Stomach (tissue), 8 donors: ENCODE measurements at regions not wholly inside any gene's neighbourhood (a gene's known extent, or its start where the extent isn't known, plus 50 kb on each side); places are given as distances from the start of the nearest gene placed in this dataset.
"Not testable (repeated sequence)": the region's sequence is repeated elsewhere in the genome, so short reads cannot be mapped to it uniquely, and the experiment has no call there.

ENCODE experiments used
- DNase-seq, 2 donors: peaks; one replicate each; pipeline versions ENCODE4 v3.0.0 to v3.0.0-alpha.2; 2013 to 2019
- H3K27ac ChIP-seq, 5 donors: fragments of 200-600 bp in 4 of 5; sonication (generic) in 4 of 5; one replicate each; pipeline ENCODE4 v1.5.1; 2013 to 2019; ENCODE audit warnings: mild to moderate bottlenecking in 1 of 5, moderate library complexity in 1 of 5
- H3K27me3 ChIP-seq, 3 donors: fragments of 200-600 bp; sonication (generic); one replicate each; pipeline ENCODE4 v1.5.1; 2017 to 2019; ENCODE audit warnings: mixed run types in 1 of 3
- H3K36me3 ChIP-seq, 4 donors: fragments of 200-600 bp; sonication (generic); 1 replicate in 3 of 4; 2 replicates in 1 of 4; pipeline ENCODE4 v1.5.1; 2016 to 2019
- H3K4me1 ChIP-seq, 4 donors: fragments of 200-600 bp; sonication (generic); one replicate each; pipeline ENCODE4 v1.5.1; 2016 to 2019
- H3K4me3 ChIP-seq, 4 donors: fragments of 200-600 bp; sonication (generic) in 3 of 4; one replicate each; pipeline ENCODE4 v1.5.1; 2016 to 2019; ENCODE audit warnings: mild to moderate bottlenecking in 1 of 4
- H3K9me3 ChIP-seq, 4 donors: fragments of 200-600 bp; sonication (generic); one replicate each; pipeline ENCODE4 v1.5.1; 2016 to 2019
- EP300 ChIP-seq: sonication (generic); formaldehyde crosslinking; IDR thresholded peaks from one replicate; pipeline ENCODE4 v1.6.1; 2017; ENCODE audit warnings: antibody characterized with exemption
- POLR2A ChIP-seq, 4 donors: fragments of 450-650 bp; IDR thresholded peaks; one replicate each; pipeline ENCODE4 v1.6.1; 2016; ENCODE audit warnings: antibody characterized with exemption in 4 of 4, control low read depth in 2 of 4, mild to moderate bottlenecking in 1 of 4, moderate library complexity in 1 of 4
- POLR2AphosphoS5 ChIP-seq, 3 donors: sonication (generic); formaldehyde crosslinking; IDR thresholded peaks; one replicate each; pipeline ENCODE4 v1.6.1; 2016; ENCODE audit warnings: antibody characterized with exemption in 3 of 3
- WGBS, 5 donors: extraction: QIAGEN DNeasy Blood & Tissue Kit in 3 of 5; methylation state at CpG; one replicate each; pipeline versions ENCODE4 v1.1.5 to v1.1.7; 2013 to 2018; 5-methylcytosine and 5-hydroxymethylcytosine counted together
- intact Hi-C: fragments of 100-400 bp; cut with DNase I; formaldehyde crosslinking; loops from one replicate; pipeline ENCODE4 v1.15.1; 2023; ENCODE audit warnings: low total_unique reads
- TF ChIP-seq, protein P1 (sequence below), 7 experiments: fragments of 450-650 bp in 4 of 7; fragments of 200-600 bp in 3 of 7; sonication (generic) in 3 of 7; IDR thresholded peaks; one replicate each; pipeline ENCODE4 v1.5.1; 2016 to 2019; ENCODE audit warnings: antibody characterized with exemption in 7 of 7, control low read depth in 2 of 7, mild to moderate bottlenecking in 1 of 7
- donor health status: healthy with polysubstance abuse.
- donor health status: Bipolar disorder and iron deficiency.
- donor health status: healthy.

DNA sequence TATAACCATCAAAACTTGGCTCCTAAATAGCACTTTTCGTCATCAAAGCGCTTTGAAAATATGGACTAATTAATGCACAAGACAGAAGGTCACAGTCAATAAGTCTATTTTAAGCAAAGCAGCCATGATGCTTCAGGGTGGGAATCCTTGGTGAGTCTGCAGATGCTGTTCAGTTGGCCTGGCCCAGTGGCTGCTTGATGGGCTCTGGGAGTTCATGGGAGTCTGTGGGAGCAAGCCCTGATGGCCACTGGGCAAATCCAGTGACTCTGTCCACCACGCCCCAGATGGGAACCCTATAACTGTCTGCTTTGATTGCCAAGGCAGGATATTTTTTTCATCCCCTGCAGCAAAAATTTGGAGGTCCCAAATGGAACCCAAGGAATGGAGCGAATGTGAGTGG, 95.7 kb upstream of the CTBP2 start:
- Histone ChIP-seq H3K4me3 (no peak overlapping the region), H3K27ac (no peak overlapping the region), H3K9me3 (peaks cover 0 to 14% (median 8%) of the 10 kb centered on the region in 4 donors), H3K4me1 (no peaks in the 10 kb centered on the region), H3K27me3 (no peaks in the 10 kb centered on the region), H3K36me3 (no peaks in the 10 kb centered on the region)
- 63 to 82% (median 68%) methylated on average over 4 of the region's 4 CpGs for WGBS, 5 donors
- TF ChIP-seq, protein P1, sequence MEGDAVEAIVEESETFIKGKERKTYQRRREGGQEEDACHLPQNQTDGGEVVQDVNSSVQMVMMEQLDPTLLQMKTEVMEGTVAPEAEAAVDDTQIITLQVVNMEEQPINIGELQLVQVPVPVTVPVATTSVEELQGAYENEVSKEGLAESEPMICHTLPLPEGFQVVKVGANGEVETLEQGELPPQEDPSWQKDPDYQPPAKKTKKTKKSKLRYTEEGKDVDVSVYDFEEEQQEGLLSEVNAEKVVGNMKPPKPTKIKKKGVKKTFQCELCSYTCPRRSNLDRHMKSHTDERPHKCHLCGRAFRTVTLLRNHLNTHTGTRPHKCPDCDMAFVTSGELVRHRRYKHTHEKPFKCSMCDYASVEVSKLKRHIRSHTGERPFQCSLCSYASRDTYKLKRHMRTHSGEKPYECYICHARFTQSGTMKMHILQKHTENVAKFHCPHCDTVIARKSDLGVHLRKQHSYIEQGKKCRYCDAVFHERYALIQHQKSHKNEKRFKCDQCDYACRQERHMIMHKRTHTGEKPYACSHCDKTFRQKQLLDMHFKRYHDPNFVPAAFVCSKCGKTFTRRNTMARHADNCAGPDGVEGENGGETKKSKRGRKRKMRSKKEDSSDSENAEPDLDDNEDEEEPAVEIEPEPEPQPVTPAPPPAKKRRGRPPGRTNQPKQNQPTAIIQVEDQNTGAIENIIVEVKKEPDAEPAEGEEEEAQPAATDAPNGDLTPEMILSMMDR (IDR thresholded peaks at IDR 0.05): no peak
- TF ChIP-seq POLR2A (IDR thresholded peaks at IDR 0.05) (no peak), EP300 (no peak), POLR2AphosphoS5 (IDR thresholded peaks at IDR 0.05) (no peak)
- no peak for DNase-seq
- intact Hi-C loops: no loop called here

DNA sequence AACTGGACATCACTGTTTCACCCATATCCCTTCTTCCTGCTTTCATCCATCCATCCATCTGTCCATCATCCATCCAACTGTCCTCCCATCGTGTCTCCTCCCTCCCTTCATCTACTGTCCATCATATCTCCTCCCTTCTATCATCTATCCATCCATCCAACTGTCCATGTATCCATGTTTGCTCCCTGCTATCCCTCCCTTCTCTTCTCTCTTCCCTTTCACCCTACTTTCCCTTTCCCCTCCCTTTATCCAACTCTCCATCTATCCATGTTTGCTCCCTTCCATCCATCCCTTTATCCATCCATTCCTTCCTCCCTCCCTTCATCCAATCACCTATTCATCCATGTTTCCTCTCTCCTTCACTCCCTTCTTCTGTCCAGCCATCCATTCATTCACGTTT, 92.6 kb upstream of the CTBP2 start:
- TF ChIP-seq EP300: no peak
- TF ChIP-seq, protein P1 (IDR thresholded peaks at IDR 0.05): no peak
- TF ChIP-seq POLR2AphosphoS5 (IDR thresholded peaks at IDR 0.05): no peak
- TF ChIP-seq POLR2A (IDR thresholded peaks at IDR 0.05): no peak

DNA sequence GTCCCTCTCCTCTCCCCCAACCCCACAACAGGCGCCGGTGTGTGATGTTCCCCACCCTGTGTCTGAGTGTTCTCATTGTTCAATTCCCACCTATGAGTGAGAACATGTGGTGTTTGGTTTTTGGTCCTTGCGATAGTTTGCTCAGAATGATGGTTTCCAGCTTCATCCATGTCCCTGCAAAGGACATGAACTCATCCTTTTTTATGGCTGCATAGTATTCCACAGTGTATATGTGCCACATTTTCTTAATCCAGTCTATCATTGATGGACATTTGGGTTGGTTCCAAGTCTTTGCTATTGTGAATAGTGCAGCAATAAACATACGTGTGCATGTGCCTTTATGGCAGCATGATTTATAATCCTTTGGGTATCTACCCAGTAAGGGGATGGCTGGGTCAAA, 90.5 kb upstream of the CTBP2 start:
- WGBS, 5 donors: 91 to 100% (median 97%) methylated on average over 4 of the region's 4 CpGs
- intact Hi-C loops, H3K27me3 ChIP-seq, H3K4me1 ChIP-seq, H3K4me3 ChIP-seq, H3K27ac ChIP-seq, H3K36me3 ChIP-seq, DNase-seq: not testable (repeated sequence)
- peaks cover 0 to 20% (median 9%) of the 10 kb centered on the region in 4 donors for H3K9me3 ChIP-seq

More for the DNA sequence above, 92.6 kb upstream of the CTBP2 start:
- 46 to 67% (median 50%) methylated on average over 2 of the region's 2 CpGs for WGBS, 5 donors
- Histone ChIP-seq H3K4me3 (no peak overlapping the region), H3K27ac (no peak overlapping the region), H3K9me3 (peaks cover 0 to 20% (median 9%) of the 10 kb centered on the region in 4 donors), H3K36me3 (no peaks in the 10 kb centered on the region), H3K27me3 (no peaks in the 10 kb centered on the region), H3K4me1 (no peaks in the 10 kb centered on the region)
- no peak for DNase-seq
- intact Hi-C loops: no loop called here

DNA sequence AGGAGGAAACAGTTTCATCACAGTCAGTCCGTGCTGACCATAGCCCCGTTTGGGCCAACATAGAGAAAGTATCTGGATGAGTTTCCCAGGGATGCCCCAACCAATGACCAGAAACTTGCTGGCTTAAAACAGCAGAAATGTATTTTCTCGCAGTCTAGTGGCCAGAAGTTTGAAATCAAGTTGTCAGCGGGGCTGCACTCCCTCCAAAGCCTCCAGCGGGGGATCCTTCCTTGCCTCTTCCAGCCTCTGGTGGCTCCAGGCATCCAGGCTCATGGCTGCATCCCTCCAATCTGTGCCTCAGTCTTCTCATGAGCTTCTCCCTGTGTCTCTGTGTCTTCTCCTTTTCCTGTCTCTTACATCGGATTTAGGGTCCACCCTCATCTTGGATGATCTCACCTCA, 89.6 kb upstream of the CTBP2 start:
- Histone ChIP-seq H3K4me1 (no peaks in the 10 kb centered on the region), H3K36me3 (no peaks in the 10 kb centered on the region), H3K9me3 (peaks cover 0 to 20% (median 9%) of the 10 kb centered on the region in 4 donors), H3K4me3 (no peak overlapping the region), H3K27ac (no peak overlapping the region), H3K27me3 (no peaks in the 10 kb centered on the region)
- intact Hi-C loops: no loop called here
- TF ChIP-seq, protein P1 (IDR thresholded peaks at IDR 0.05): no peak
- TF ChIP-seq EP300: no peak
- TF ChIP-seq POLR2AphosphoS5 (IDR thresholded peaks at IDR 0.05): no peak
- no peak for TF ChIP-seq POLR2A (IDR thresholded peaks at IDR 0.05)
- 70 to 84% (median 81%) methylated on average over 6 of the region's 6 CpGs for WGBS, 5 donors
- DNase-seq: no peak

DNA sequence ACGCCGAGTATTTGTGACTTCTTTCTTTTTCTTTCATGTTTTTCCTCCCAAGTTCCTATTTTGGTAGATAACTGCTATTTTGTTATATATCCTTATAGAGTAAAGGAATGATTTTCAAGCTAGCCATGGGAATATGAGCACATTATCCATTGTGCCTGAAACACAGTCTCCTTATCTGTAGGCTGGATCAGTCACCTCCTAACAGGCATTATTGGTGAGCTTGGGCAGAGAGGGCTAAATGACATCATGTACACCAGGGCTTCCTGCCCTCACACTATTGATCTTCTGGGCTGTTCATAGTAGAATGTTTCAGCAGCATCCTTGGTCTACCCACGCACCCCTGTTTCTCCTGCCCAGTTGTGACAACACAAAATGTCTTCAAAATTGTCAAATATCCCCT, 88.1 kb upstream of the CTBP2 start:
- Histone ChIP-seq H3K9me3 (peaks cover 0 to 20% (median 9%) of the 10 kb centered on the region in 4 donors), H3K27me3 (no peaks in the 10 kb centered on the region), H3K36me3 (no peaks in the 10 kb centered on the region), H3K27ac (no peak overlapping the region), H3K4me3 (no peak overlapping the region), H3K4me1 (no peaks in the 10 kb centered on the region)
- no peak for DNase-seq
- TF ChIP-seq EP300 (no peak), POLR2AphosphoS5 (IDR thresholded peaks at IDR 0.05) (no peak), POLR2A (IDR thresholded peaks at IDR 0.05) (no peak)
- TF ChIP-seq, protein P1 (IDR thresholded peaks at IDR 0.05): no peak
- 67 to 79% (median 68%) methylated on average over 3 of the region's 3 CpGs for WGBS, 5 donors
- intact Hi-C loops: no loop called here
